Activated CD8-positive, alpha-beta memory T cell treated with anti-CD3 and anti-CD28 coated beads, Interleukin-2, amount 50 U/mL, for 4 hours (primary cell): ENCODE measurements at regions not wholly inside any gene's neighbourhood (a gene's known extent, or its start where the extent isn't known, plus 50 kb on each side); places are given as distances from the start of the nearest gene placed in this dataset.

Experiments used
- DNase-seq: peaks from one replicate; pipeline ENCODE4 v3.0.0-alpha.2; 2020

DNA sequence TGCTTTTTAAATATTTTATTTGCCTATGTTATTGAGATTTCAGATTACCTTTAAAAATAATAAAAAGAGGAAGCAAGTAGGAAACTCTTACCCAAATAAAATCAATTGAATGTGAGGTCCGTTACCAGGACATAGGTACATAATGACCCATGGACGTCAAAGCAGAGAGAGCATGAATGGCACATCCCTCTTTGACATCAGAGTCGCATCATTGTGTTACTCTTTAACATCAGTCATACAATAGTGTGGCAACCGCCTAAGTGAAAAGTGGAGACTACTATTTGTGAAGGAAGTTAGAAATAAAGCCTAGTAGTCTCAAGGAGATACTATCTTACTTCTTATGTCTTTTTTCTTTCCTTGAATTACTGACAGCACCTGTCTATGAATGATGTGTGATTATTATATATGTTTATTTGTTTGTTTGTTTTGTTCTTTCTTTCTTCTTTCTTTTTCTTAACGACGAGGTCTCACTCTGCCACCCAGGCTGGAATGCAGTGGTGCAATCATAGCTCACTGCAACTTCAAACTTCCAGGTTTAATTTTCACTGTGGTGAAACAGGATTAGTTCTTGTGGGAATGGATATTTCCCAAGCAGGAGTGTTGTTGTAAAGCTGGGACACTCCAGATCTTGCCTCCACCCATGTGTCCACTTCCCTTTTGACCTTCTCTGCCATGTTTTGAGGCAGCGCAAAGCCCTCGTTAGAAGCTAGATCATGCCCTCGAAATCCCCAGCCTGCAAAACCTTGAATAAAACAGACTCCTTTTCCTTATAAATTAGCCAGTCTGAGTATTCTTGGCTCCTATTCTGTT, 407.2 kb upstream of the NETO1 start:
- DNase-seq = no peak

DNA sequence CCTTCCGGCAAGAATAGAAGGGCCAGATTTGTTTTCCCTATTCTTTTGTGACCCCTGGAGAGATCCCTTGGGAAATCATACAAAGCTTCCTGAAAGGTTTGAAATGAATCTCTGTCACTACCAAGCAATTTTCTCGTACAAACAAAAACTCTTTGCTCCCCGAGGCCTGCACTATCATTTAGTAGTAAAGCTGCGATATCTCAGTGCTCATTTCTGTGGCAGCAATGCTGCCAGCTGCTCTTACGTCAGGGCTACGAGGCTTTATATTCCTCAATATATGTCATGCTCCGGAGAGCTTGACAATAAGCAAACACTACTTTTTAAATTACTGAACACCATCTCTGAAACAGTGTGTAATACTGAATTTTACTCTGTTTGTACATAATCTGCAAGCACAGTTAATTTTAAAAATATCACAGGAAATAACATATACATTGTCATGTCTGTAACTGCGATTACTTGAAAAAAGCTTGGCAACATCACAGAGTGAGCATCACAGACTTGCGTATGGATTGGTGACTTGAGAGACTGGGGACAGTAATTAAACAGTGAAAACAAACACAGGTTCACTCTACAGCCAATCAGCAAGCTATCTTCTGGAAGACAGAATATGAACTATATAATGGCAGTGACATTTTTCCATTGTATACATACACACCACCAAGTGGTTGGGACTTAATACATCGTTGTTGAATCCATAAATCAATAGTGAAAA, 403.3 kb upstream of the NETO1 start:
- DNase-seq = no peak

DNA sequence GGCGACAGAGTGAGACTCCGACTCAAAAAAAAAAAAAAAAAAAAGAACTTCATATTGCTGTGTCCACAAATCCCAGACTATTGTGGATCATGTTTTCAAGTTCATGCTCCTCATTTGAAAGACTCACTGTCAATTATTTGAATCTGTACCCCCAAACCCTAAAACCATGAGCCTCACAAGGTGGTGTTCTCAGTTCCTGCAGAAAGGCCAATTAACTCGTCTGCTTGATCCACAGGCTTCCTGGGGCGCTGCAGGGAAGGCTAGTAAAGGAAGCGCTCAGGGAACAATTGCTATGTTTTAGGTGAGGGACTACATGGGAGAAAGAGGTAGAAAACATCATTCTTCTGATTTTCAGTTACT, 396.8 kb upstream of the NETO1 start:
- DNase-seq = no peak

DNA sequence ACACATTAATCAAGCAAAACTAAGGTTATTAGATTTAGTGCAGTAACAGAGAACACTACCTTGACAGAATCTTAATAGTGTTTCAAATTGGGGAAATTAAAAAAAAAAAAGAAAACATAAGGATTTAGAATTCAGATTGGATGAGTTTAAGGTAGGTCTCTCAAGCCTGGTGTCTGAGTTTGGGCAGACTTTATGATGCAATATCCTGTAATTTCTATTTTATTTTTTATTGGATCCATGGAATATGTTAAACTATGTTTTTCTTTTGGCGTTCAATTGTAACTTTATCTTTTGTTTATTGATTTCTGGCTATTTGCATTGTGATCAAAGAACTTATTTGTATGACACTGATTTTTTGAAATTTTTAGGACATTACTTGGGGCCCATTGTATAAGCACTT, 394.1 kb upstream of the NETO1 start:
- DNase-seq = no peak

DNA sequence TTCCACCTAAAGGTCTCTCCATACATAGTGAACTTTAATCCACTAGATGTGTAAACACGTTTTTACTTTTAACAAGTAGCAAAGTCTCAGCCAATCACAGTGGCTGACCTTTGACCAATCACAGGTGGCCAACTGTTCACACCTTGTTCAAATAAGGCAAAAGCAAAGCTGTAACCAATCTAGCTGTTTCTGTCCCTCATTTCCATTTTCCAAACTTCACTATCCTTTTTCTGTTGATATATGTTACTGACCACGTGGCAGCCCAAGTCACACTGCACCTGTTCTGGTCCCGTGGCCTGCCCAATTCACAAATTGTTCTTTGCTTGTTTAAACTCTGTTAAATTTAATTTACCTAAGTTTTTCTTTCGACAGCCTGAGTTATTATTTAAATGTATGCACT, 393.5 kb upstream of the NETO1 start:
- DNase-seq = no peak

DNA sequence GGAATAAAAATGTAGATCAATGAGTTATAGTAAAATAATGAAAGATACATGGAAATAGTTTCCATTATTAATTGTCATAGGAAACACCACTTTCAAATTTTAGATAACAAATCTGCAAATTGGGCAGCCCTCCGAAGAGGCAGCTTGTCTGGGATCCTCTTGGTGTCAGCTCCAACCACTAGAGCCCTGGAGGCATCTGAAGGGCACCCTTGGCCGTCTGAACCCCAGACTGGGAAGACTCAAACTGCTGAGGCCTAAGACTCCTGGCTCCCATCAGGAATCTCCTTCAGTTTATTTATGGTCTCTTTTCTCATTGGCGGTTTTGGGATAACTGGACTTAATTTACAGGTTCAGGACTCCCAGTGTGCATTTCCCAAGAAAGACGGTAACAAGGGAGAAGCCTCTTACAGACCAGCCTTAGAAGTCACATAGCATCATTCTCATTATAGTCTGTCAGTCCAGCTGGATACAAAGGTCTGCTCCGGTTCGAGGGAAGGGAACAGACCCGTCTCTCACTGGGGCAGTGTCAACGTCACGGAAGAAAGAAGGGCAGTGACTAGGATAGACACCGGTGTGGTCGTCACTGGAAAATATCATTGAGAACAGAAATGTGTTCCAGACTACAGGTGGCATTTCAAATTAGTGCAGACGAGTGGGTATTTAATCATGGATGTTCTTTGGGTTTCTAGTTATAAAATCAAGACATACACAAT, 390.7 kb upstream of the NETO1 start:
- no peak for DNase-seq

DNA sequence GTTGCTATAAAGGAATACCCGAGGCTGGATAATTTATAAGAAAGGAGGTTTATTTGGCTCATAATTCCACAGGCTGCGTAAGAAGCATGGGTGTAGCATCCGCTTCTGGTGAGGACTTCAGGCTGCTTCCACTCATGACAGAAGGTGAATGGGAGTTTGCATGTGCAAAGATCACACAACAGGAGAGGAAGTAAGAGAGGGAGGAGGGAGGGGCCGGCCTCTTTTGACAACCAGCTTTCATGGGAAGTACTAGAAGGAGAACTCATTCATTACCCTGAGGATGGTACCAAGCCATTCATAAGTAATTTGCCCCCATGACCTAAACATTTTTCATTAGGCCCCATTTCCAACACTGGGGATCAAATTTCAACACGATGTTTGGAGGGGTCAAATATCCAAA, 386.8 kb upstream of the NETO1 start:
- no peak for DNase-seq

DNA sequence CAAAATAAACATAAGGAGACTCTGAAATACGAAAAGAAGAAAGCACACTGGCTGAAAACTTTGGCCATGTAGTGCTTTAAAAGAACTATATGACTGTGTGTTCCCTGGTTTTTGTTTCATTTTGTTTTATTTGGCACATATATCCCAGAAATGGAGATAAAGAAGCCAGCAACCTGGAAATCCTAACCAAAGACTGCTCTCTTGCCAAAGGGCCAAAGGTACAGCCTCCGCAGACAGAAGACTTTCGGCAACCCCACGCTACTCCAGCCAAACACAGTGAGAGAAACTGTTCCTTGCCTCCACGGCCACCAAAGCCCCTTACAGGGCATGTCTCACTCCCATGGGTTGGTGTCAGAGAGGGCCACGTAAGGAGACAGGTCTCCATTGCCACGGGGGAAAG, 381.2 kb upstream of the NETO1 start:
- no peak for DNase-seq

DNA sequence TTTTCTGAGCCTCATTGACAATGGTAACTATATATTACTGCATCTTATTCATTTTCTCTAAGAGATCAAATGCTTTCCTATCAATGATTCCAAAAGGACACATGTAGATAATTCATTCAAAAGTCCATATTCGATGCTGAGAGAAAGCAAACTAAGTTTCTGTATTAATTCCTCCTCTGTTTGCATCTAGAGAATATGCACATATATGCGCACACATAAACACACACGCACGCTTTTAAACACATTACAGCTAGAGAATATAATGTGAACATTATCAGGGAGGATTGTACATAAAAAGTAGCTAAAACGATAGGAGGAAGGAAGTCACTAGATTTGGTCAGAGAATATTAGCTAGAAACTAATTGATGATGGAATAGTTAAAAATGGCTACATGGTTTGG, 379.0 kb upstream of the NETO1 start:
- no peak for DNase-seq

DNA sequence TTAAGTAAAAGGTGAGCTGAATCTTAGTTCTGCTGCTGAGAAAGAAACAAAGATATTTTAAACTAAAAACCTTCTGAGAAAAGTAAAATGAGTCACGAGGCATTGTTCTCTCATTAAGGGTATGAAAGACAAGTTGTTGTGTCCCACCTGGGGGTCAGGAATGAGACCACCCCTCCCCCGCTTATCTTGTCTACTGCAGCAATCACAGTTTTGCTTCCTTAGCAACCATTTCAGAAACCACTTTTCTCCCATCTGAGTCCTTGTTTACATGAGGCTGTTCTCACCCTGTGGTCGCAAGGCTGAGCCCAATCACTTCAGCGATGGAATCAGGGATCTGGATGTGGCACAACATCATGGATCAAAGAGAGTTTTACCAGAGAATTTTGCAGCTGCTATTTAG, 377.6 kb upstream of the NETO1 start:
- DNase-seq = no peak

DNA sequence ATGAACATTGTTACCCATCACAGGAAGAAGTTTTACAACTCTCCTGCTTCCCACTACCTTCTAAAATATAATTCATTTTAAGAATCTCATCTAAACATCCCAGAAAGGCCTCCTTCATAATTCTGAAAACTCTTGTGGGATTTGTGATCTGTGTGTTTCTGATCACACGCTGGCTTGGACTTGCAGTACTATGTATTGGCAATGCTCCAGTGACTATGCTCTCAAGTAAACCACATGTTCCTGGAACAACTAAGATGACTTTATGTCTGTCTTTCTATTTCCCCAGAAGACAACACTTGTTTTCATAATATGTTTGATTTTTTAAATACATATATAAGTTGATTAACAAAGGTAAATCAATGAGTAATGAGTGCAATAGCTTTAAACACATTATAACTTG, 376.6 kb upstream of the NETO1 start:
- DNase-seq = no peak

DNA sequence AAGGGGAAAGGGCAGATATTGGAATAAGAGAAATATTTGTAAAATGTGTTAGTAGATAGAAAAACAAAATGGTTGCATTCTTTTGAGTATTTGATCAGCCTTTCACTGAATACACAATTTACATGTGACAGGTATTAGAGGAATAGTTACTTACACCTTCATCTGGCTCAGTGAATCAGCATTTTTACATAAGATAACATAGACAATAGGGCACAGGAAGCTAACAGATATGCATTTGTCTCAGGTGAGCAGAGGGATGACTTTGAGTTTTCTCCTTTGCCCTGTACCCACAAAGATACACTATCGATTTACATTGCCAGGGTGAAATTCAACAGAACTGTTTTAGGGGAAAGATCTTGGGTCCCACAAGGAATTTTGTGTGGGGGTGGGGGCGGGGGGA, 373.1 kb upstream of the NETO1 start:
- no peak for DNase-seq

DNA sequence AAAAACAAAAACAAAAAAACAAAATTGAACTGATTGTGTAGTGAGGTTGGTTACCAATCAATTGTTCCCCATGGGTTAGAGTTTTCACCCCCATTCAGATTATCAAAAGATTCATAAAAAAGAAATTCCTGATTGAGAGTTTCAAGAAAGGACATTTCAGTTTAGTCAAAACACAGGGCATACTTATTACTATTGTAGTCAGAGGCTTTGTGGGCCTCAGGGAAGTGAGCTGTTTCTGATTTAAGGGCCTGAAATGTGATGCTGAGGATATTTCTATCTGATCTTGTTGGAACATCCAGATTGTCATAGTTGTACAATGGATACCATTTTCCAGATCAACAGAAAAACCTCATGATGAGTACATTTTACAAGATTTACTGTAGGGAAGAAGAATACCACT, 368.1 kb upstream of the NETO1 start:
- DNase-seq = no peak

DNA sequence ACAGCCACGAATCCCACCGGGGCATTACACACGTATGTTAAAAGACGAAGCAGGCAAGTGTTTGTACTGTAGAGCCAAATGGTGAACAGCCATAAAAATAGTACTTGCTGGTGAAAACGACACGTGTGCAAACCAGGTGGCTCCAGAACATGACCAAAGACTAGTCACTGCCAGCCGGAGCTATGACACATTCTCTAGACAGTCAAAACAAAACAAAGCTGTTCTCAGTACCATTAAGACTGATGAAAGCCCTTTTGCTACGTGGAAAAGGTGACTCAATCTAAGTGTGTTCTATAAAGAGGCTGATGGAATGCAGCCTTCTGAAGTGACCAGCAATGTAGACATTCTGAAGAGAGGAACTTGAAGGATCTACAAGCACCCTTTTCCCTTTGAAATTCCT, 367.7 kb upstream of the NETO1 start:
- no peak for DNase-seq

DNA sequence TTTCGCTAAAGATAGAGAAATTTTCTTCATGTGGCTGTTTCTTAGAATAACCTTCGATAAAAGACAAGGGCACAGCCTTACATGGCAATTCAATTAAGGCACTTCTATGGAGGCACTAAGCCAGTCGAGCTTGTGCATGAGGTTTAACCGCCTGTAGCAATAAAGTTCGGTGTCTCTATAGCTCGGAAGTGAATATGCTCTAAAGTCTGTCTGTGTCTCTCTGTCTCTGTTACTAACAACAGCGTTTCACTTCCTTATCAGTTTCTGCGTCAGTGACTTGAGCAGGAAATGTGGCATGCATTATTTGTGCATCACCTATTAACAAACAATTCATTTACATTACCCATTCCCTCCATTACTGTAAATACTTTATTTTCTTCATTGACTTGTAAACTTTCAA, 365.1 kb upstream of the NETO1 start:
- no peak for DNase-seq

DNA sequence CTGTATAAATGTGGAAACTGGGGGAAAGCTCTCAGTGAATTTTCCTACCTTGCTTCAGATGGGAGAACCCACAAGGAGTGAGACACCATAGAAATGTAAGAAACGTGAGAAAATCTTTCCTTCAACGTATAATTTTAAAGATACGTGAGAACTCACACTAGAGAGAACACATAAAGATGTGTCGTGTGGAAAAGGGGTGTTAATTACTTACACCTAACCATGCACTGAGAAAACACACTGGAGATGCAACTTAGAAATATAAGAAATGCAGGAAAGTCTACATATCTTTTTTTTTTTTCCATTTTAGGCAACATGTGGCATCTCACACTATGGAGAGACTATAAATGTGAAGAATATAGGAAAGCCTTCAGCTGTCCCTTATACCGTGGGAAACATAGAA, 352.9 kb upstream of the NETO1 start:
- DNase-seq = no peak

DNA sequence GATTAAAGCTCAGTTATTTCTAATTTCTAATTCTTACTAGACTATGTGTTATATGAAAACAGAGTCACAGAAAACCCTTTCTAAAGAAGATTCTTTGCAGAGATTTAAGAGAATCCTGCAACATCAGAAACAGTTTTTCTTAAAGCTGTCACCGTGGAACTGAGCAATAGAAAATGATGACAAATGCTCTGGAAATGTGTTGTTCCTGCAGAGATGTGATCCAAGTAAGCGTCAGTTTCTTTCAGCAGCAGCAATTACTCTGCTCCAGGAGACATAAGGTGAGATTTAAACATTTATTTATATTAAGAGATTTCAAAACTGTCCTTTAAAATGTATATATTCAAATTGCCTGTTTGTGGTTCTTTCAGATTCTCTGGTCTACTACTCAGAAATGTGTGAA, 350.5 kb upstream of the NETO1 start:
- no peak for DNase-seq

DNA sequence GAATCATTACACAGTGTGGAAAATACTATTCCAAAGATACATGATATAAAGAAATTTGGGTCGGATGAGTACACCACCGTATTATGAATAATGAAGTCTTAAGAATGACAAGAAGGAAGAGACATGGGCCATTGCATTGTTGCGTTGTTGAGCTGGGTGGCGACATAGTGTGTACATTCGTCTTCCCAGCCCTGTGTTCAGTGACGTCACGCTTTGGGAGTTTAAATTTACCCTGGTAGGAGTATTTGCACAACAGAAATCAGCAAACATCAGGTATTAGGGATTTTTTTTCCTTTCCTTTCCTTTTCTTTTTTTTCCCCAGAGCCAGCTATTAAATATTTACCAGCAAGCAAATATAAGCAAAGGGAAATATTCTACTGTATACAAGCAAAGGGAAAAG, 347.2 kb upstream of the NETO1 start:
- DNase-seq = no peak

DNA sequence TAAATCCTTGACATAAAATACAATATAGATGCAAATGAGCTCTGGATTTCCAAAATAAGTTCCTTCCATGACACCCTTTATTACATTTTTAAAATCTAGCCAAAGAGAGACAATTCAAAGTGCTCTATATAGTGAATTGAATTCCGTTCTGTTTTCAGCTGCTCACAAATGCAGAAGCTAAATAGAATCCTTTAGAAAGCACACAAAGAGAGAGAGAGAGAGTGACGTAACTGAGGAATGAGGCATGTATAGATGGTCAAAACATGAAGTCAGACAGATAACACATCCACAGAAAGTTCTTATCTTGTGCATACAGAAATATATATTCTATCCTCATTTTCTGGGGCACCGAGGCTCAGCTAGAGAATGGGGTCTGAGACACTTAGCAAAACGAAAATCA, 344.7 kb upstream of the NETO1 start:
- no peak for DNase-seq

DNA sequence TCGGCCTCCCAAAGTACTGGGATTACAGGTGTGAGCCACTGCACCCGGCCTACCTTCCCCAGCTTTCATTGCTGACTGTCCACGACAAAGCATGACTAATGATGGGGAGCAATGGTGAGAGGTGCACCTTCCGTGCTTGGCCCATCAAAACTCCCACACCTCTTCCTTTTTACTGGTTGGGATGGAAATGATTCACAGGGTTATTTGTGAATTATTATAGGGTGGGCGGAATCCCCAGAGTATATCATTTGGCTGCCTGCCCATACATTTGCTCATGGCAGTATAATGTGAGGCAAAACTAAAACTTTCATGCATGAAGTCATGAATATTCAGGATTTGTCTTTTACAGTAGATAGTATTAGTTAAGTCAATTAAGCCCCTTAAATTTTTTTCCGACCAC, 334.2 kb upstream of the NETO1 start:
- no peak for DNase-seq

DNA sequence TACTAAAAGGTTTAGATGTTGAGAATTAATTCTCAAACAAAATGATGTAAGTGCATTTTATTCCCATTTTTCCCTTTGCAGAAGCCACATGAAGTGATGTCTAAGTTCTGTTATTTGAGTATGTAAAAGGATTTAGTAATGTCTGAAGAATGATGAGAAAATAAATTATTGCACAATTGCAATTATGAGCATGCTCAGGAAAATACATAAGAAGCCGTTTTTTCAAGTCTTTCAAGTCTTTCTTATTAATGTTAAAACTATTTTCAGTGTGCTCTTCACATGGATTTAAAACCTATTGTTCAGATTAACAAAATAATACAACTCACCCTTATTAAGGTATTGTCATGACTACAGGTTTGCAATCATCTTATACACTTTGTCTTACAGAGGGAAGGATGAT, 331.4 kb upstream of the NETO1 start:
- DNase-seq = no peak

DNA sequence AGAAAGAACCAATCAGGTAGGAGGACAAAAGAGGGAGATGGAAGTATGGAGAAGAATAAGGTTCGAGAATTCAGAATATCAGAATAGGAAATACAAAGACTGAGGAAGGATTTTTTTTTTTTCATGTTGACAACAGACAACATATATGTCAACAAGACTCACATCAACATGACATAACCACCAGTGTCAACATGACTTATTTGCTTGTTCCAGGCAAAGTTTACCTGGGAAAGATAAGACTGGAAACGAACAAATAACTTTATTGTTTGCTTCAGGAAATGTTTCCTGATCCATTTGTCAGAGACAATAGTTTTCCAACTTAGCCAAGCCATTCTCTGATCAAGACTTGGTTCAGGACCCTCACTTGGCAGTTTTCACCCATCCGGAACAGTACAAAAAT, 321.9 kb upstream of the NETO1 start:
- DNase-seq = no peak

DNA sequence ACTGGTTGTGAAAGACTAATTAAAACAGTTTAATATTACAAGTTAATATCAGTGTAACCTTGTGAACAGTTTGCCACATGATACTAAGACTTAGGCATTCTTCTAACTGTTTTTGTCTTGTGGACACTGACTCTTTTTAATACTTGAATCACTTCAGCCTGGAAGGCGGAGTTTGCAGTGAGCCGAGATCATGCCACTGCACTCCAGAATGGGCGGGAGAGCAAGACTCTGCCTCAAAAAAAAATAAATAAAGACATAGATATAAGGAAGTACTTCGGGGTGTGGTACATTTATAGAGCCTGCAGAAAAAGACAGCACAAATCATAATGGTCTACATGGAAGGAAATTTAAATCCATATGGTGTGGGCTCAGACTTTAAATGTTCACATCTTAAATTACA, 300.4 kb upstream of the NETO1 start:
- DNase-seq = no peak

DNA sequence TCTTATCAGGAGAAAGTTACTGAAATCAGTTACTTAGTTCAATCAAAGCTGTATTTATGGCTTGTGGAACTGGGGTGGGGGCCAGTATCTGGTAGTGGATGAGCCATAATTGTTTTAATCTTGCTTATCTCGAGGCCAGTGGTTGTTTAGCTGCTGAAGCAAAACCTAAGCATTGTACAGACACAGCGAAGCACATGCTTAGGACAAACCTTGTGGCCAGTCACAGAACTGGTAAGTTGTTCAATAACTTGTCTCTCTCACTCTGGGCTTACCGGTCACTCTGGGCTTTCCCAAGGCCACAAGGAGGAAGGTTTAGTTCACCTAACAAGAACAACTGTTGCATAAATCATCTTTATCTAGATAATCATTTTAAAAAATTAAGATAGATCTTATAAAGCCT, 296.6 kb upstream of the NETO1 start:
- no peak for DNase-seq
